ENCODE measurements at regions not wholly inside any gene's neighbourhood (a gene's known extent, or its start where the extent isn't known, plus 50 kb on each side); places are given as distances from the start of the nearest gene placed in this dataset.

GRCh38 chr10:45151467-45152214 is 150.9 kb downstream of the ZNF22 start:
- intact Hi-C loops (cut with DNase I): no loop called here
- TF ChIP-seq CTCF (IDR thresholded peaks at IDR 0.05): no peak
- no peak for DNase-seq
- no peaks in the 10 kb centered on the region for H3K9me3 ChIP-seq
- no peak overlapping the region for H3K27ac ChIP-seq
- no peaks in the 10 kb centered on the region for H3K27me3 ChIP-seq
- H3K4me1 ChIP-seq: no peaks in the 10 kb centered on the region
- ATAC-seq: peak; percentile 36
- H3K36me3 ChIP-seq: no peaks in the 10 kb centered on the region
- H3K4me3 ChIP-seq: no peak overlapping the region

GRCh38 chr10:45152726-45153125 is 152.0 kb downstream of the ZNF22 start:
- no peaks in the 10 kb centered on the region for H3K4me1 ChIP-seq
- no peaks in the 10 kb centered on the region for H3K9me3 ChIP-seq
- no peaks in the 10 kb centered on the region for H3K27me3 ChIP-seq
- no peak for TF ChIP-seq CTCF (IDR thresholded peaks at IDR 0.05)
- H3K4me3 ChIP-seq: no peak overlapping the region
- DNase-seq: no peak
- intact Hi-C loops (cut with DNase I): no loop called here
- H3K27ac ChIP-seq: no peak overlapping the region
- no peak for ATAC-seq
- no peaks in the 10 kb centered on the region for H3K36me3 ChIP-seq

GRCh38 chr10:45154502-45154901 is 153.8 kb downstream of the ZNF22 start:
- Histone ChIP-seq H3K27me3 (no peaks in the 10 kb centered on the region), H3K9me3 (no peaks in the 10 kb centered on the region), H3K36me3 (no peaks in the 10 kb centered on the region), H3K4me1 (no peaks in the 10 kb centered on the region), H3K27ac (no peak overlapping the region), H3K4me3 (no peak overlapping the region)
- intact Hi-C loops (cut with DNase I): no loop called here
- TF ChIP-seq CTCF (IDR thresholded peaks at IDR 0.05): no peak
- ATAC-seq (no peak), DNase-seq (no peak)

- Histone ChIP-seq H3K4me1 (no peaks in the 10 kb centered on the region), H3K4me3 (no peak overlapping the region), H3K36me3 (no peaks in the 10 kb centered on the region), H3K27me3 (no peaks in the 10 kb centered on the region), H3K27ac (no peak overlapping the region), H3K9me3 (no peaks in the 10 kb centered on the region)
- no peak for TF ChIP-seq CTCF (IDR thresholded peaks at IDR 0.05)
- ATAC-seq (no peak), DNase-seq (no peak)
- intact Hi-C loops (cut with DNase I): no loop called here
These were observed 155.1 kb downstream of the ZNF22 start for GRCh38 chr10:45155784-45156183.

GRCh38 chr10:45160271-45160670 is 155.1 kb downstream of the OR13A1 start:
- ATAC-seq (no peak), DNase-seq (no peak)
- Histone ChIP-seq H3K27ac (no peak overlapping the region), H3K36me3 (no peaks in the 10 kb centered on the region), H3K27me3 (no peaks in the 10 kb centered on the region), H3K9me3 (no peaks in the 10 kb centered on the region), H3K4me3 (no peak overlapping the region), H3K4me1 (no peaks in the 10 kb centered on the region)
- TF ChIP-seq CTCF (IDR thresholded peaks at IDR 0.05): no peak
- intact Hi-C loops (cut with DNase I): no loop called here

Measured in upper lobe of right lung (tissue), 1 donor.